SH-SY5Y (cell line): ENCODE measurements at regions not wholly inside any gene's neighbourhood (a gene's known extent, or its start where the extent isn't known, plus 50 kb on each side); places are given as distances from the start of the nearest gene placed in this dataset.

Experiments
- GATA2 ChIP-seq: IDR thresholded peaks from 2 replicates; pipeline ENCODE4 v1.6.1; 2011; ENCODE audit warnings: mild to moderate bottlenecking, low read depth, low read length
- GATA3 ChIP-seq: IDR thresholded peaks from 2 replicates; pipeline ENCODE4 v1.6.1; 2011; ENCODE audit warnings: low read depth, mild to moderate bottlenecking, low read length, moderate library complexity

DNA sequence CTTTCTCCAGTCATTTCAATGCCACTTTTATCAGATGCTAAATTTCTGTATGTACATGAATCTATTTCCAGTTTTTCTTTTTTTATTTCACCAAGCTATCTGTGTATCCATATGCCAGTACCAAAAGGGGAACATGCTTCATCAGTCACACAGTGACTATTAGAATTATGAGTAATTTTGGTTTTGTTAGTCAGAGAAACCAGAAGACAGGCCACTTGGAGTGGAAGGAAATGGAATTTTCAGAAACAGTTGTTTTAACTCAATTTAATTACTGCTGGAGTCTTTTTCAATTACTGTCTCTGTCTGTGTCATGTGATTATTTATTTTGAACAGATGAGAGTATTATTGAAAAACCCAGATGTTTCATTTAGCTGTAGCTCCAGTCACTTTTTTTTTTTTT, 84.6 kb upstream of the ANO3 start:
- TF ChIP-seq GATA2 = no peak
- TF ChIP-seq GATA3 = no peak
